PFSK-1 (cell line): ENCODE measurements at regions not wholly inside any gene's neighbourhood (a gene's known extent, or its start where the extent isn't known, plus 50 kb on each side); places are given as distances from the start of the nearest gene placed in this dataset.

ENCODE experiments used
- POLR2AphosphoS5 ChIP-seq: IDR thresholded peaks from 2 replicates; pipeline ENCODE4 v1.6.1; 2012; ENCODE audit warnings: low read depth, mild to moderate bottlenecking, control low read depth, low read length, moderate library complexity
- TAF1 ChIP-seq: IDR thresholded peaks from 2 replicates; pipeline ENCODE4 v1.6.1; 2012; ENCODE audit warnings: low read length, control low read depth, borderline replicate concordance; ENCODE audit not compliant: insufficient read depth

- no peak for TF ChIP-seq TAF1
- TF ChIP-seq POLR2AphosphoS5 = no peak
These were observed 489.7 kb downstream of the RFC3 start for GRCh38 chr13:34307607-34308006.
